Mesendoderm (in vitro differentiated cells): ENCODE measurements at regions not wholly inside any gene's neighbourhood (a gene's known extent, or its start where the extent isn't known, plus 50 kb on each side); places are given as distances from the start of the nearest gene placed in this dataset.
A peak's percentile ranks its signal among the peaks of the same experiment; 100 is the strongest.

Experiments used
- DNase-seq: peaks from one replicate; pipeline ENCODE4 v3.0.0; 2013
- H2AK5ac ChIP-seq: 2 replicates; pipeline ENCODE4 v1.6.1; 2013; ENCODE audit warnings: low read length, inconsistent platforms
- H2BK120ac ChIP-seq: 2 replicates; pipeline ENCODE4 v1.6.1; 2013; ENCODE audit warnings: low read depth, mild to moderate bottlenecking, low read length, moderate library complexity, mixed read lengths
- H2BK15ac ChIP-seq: replicated peaks from 2 replicates; pipeline ENCODE4 v1.6.1; 2013; ENCODE audit warnings: low read depth, mild to moderate bottlenecking, moderate library complexity
- H2BK5ac ChIP-seq: 2 replicates; pipeline ENCODE4 v1.6.1; 2013; ENCODE audit warnings: low read length, inconsistent platforms
- H3K18ac ChIP-seq: 2 replicates; pipeline ENCODE4 v1.6.1; 2013; ENCODE audit warnings: mild to moderate bottlenecking, low read length, mixed read lengths
- H3K23ac ChIP-seq: one replicate; pipeline ENCODE4 v1.6.1; 2013; ENCODE audit warnings: low read length
- H3K27ac ChIP-seq: 2 replicates; pipeline ENCODE4 v1.5.1; 2013; ENCODE audit warnings: low read depth, mild to moderate bottlenecking, inconsistent platforms, low read length, moderate library complexity
- H3K27me3 ChIP-seq: 2 replicates; pipeline ENCODE4 v1.6.1; 2013; ENCODE audit warnings: low read length, control low read depth, mild to moderate bottlenecking, inconsistent platforms; ENCODE audit not compliant: insufficient read depth, poor library complexity
- H3K36me3 ChIP-seq: 2 replicates; pipeline ENCODE4 v1.6.1; 2013; ENCODE audit warnings: low read length, inconsistent platforms; ENCODE audit not compliant: control insufficient read depth, insufficient read depth
- H3K4ac ChIP-seq: one replicate; pipeline ENCODE4 v1.6.1; 2013; ENCODE audit warnings: low read depth, mild to moderate bottlenecking, low read length, moderate library complexity
- H3K4me1 ChIP-seq: 2 replicates; pipeline ENCODE4 v1.6.1; 2013; ENCODE audit warnings: low read depth, low read length, inconsistent platforms; ENCODE audit not compliant: control insufficient read depth
- H3K4me2 ChIP-seq: 2 replicates; pipeline ENCODE4 v1.6.1; 2013; ENCODE audit warnings: low read length
- H3K4me3 ChIP-seq: 2 replicates; pipeline ENCODE4 v1.5.1; 2013; ENCODE audit warnings: mild to moderate bottlenecking, low read length
- H3K56ac ChIP-seq: one replicate; pipeline ENCODE4 v1.6.1; 2013; ENCODE audit warnings: low read length
- H3K79me1 ChIP-seq: 2 replicates; pipeline ENCODE4 v1.6.1; 2013; ENCODE audit warnings: low read length, inconsistent platforms
- H3K79me2 ChIP-seq: 2 replicates; pipeline ENCODE4 v1.6.1; 2013; ENCODE audit warnings: mild to moderate bottlenecking, low read length; ENCODE audit not compliant: control insufficient read depth, insufficient read depth
- H3K9ac ChIP-seq: 2 replicates; pipeline ENCODE4 v1.6.1; 2013; ENCODE audit warnings: low read length, inconsistent platforms
- H4K5ac ChIP-seq: one replicate; pipeline ENCODE4 v1.6.1; 2013; ENCODE audit warnings: low read length
- H4K8ac ChIP-seq: one replicate; pipeline ENCODE4 v1.6.1; 2013; ENCODE audit warnings: low read depth, mild to moderate bottlenecking, control low read depth, low read length, moderate library complexity
- WGBS: extraction: QIAGEN DNeasy Blood & Tissue Kit; methylation state at CpG from one replicate; pipeline ENCODE4 v1.1.7; 2013; ENCODE audit warnings: low lambda C conversion rate, missing lambda C conversion rate; ENCODE audit not compliant: insufficient coverage; ENCODE audit errors: extremely low coverage; 5-methylcytosine and 5-hydroxymethylcytosine counted together

- Histone ChIP-seq H2BK5ac (no peak overlapping the region), H3K4me1 (no peaks in the 10 kb centered on the region), H3K4me2 (no peak overlapping the region), H2BK120ac (no peak overlapping the region), H2AK5ac (no peak overlapping the region), H3K27ac (no peak overlapping the region), H3K56ac (no peak overlapping the region), H4K5ac (no peak overlapping the region), H3K4ac (no peak overlapping the region), H3K79me2 (no peaks in the 10 kb centered on the region), H2BK15ac (no peak overlapping the region), H3K18ac (no peak overlapping the region), H3K36me3 (no peaks in the 10 kb centered on the region), H3K79me1 (no peaks in the 10 kb centered on the region), H3K23ac (no peak overlapping the region), H3K4me3 (no peak overlapping the region), H3K27me3 (no peaks in the 10 kb centered on the region), H4K8ac (no peak overlapping the region), H3K9ac (no peak overlapping the region)
- DNase-seq, result no peak
Observed at GRCh38 chr16:72394526-72394925, 222.6 kb upstream of the PMFBP1 start.

GRCh38 chr16:72389791-72390190 is 217.8 kb upstream of the PMFBP1 start:
- WGBS, result no CpG with 5 or more reads among the region's 3 CpGs
- no peaks in the 10 kb centered on the region for H3K79me1 ChIP-seq
- no peak overlapping the region for H3K27ac ChIP-seq

GRCh38 chr16:72388007-72388406 is 216.1 kb upstream of the PMFBP1 start:
- H3K4me3 ChIP-seq, result no peak overlapping the region
- H2BK15ac ChIP-seq, result no peak overlapping the region
- no peak overlapping the region for H3K9ac ChIP-seq
- no peak overlapping the region for H2BK5ac ChIP-seq
- no peak overlapping the region for H3K4me2 ChIP-seq
- no peak overlapping the region for H3K4ac ChIP-seq
- no peaks in the 10 kb centered on the region for H3K79me2 ChIP-seq
- no peak overlapping the region for H3K23ac ChIP-seq
- no peak overlapping the region for H4K8ac ChIP-seq
- H3K27ac ChIP-seq, result no peak overlapping the region
- H3K4me1 ChIP-seq, result no peaks in the 10 kb centered on the region
- no peak overlapping the region for H3K56ac ChIP-seq
- no peaks in the 10 kb centered on the region for H3K36me3 ChIP-seq
- H2AK5ac ChIP-seq, result no peak overlapping the region
- H4K5ac ChIP-seq, result no peak overlapping the region
- H3K18ac ChIP-seq, result no peak overlapping the region
- no peaks in the 10 kb centered on the region for H3K79me1 ChIP-seq
- H3K27me3 ChIP-seq, result no peaks in the 10 kb centered on the region
- DNase-seq, result no peak
- H2BK120ac ChIP-seq, result no peak overlapping the region

More at GRCh38 chr16:72389791-72390190, 217.8 kb upstream of the PMFBP1 start:
- Histone ChIP-seq H3K4me3 (no peak overlapping the region), H3K27me3 (no peaks in the 10 kb centered on the region), H3K56ac (no peak overlapping the region), H4K5ac (no peak overlapping the region), H2BK5ac (no peak overlapping the region), H3K18ac (no peak overlapping the region), H4K8ac (no peak overlapping the region), H3K4me1 (no peaks in the 10 kb centered on the region), H2AK5ac (no peak overlapping the region), H2BK120ac (no peak overlapping the region), H3K4me2 (no peak overlapping the region), H2BK15ac (no peak overlapping the region), H3K36me3 (no peaks in the 10 kb centered on the region), H3K79me2 (no peaks in the 10 kb centered on the region), H3K9ac (no peak overlapping the region), H3K23ac (no peak overlapping the region), H3K4ac (no peak overlapping the region)
- DNase-seq, result no peak

DNA sequence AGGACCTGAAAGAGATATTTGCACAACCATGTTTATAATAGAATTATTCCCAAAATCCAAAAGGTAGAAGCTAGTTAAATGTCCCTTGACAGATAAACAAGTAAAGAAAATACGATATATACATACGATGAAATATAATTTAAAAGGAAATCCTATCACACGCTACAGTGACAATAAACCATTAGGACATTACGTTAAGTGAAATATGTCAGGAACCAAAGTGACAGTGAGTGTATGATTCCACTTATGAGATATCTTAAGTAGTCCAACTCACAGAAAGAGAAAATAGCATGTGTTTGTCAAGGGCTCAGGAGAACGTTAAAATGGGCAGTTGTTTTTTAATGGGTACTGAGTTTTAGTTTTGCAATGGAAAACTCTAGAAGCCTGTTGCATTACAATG is 212.7 kb upstream of the PMFBP1 start:
- H3K18ac ChIP-seq, result no peak overlapping the region

GRCh38 chr16:72380283-72380682 is 208.3 kb upstream of the PMFBP1 start:
- H3K4ac ChIP-seq, result no peak overlapping the region
- no peak overlapping the region for H2BK15ac ChIP-seq
- no peak overlapping the region for H3K56ac ChIP-seq
- H3K9ac ChIP-seq, result no peak overlapping the region
- H3K27ac ChIP-seq, result peak overlapping the region; percentile 73
- H2AK5ac ChIP-seq, result no peak overlapping the region
- H3K23ac ChIP-seq, result no peak overlapping the region
- H3K18ac ChIP-seq, result no peak overlapping the region
- H4K8ac ChIP-seq, result no peak overlapping the region
- DNase-seq, result peak; percentile 94
- no peaks in the 10 kb centered on the region for H3K36me3 ChIP-seq
- no peak overlapping the region for H3K4me3 ChIP-seq
- no peak overlapping the region for H3K4me2 ChIP-seq
- H2BK5ac ChIP-seq, result no peak overlapping the region
- H3K79me2 ChIP-seq, result no peaks in the 10 kb centered on the region
- H4K5ac ChIP-seq, result no peak overlapping the region
- H2BK120ac ChIP-seq, result no peak overlapping the region
- WGBS, result no CpG with 5 or more reads among the region's 1 CpG
- H3K4me1 ChIP-seq, result peaks cover 2% of the 10 kb centered on the region
- H3K79me1 ChIP-seq, result no peaks in the 10 kb centered on the region
- no peaks in the 10 kb centered on the region for H3K27me3 ChIP-seq

More for the DNA sequence above, 212.7 kb upstream of the PMFBP1 start:
- Histone ChIP-seq H3K79me2 (no peaks in the 10 kb centered on the region), H4K8ac (no peak overlapping the region), H3K9ac (no peak overlapping the region), H3K79me1 (no peaks in the 10 kb centered on the region), H2BK5ac (no peak overlapping the region), H3K36me3 (no peaks in the 10 kb centered on the region), H4K5ac (no peak overlapping the region), H3K4me2 (no peak overlapping the region), H3K27ac (no peak overlapping the region), H3K56ac (no peak overlapping the region), H3K27me3 (no peaks in the 10 kb centered on the region), H2BK120ac (no peak overlapping the region), H3K4me3 (no peak overlapping the region), H3K4ac (no peak overlapping the region), H3K4me1 (peaks cover 2% of the 10 kb centered on the region), H3K23ac (no peak overlapping the region), H2BK15ac (no peak overlapping the region), H2AK5ac (no peak overlapping the region)
- WGBS, result no CpG with 5 or more reads among the region's 5 CpGs
- DNase-seq, result no peak

GRCh38 chr16:72373201-72373600 is 201.2 kb upstream of the PMFBP1 start:
- H3K27ac ChIP-seq, result no peak overlapping the region

More at GRCh38 chr16:72373201-72373600, 201.2 kb upstream of the PMFBP1 start:
- Histone ChIP-seq H3K79me2 (no peaks in the 10 kb centered on the region), H3K27me3 (no peaks in the 10 kb centered on the region), H2AK5ac (no peak overlapping the region), H3K36me3 (no peaks in the 10 kb centered on the region), H2BK15ac (no peak overlapping the region), H2BK120ac (peak overlapping the region; percentile 64), H3K56ac (no peak overlapping the region), H3K79me1 (no peaks in the 10 kb centered on the region), H3K4ac (no peak overlapping the region), H2BK5ac (no peak overlapping the region), H4K8ac (no peak overlapping the region), H3K4me1 (peaks cover 19% of the 10 kb centered on the region), H3K4me3 (no peak overlapping the region), H3K9ac (no peak overlapping the region), H3K18ac (no peak overlapping the region), H3K4me2 (no peak overlapping the region), H4K5ac (no peak overlapping the region), H3K23ac (no peak overlapping the region)
- DNase-seq, result no peak
- no CpG with 5 or more reads among the region's 2 CpGs for WGBS
